Calu3 (cell line): ENCODE measurements at regions not wholly inside any gene's neighbourhood (a gene's known extent, or its start where the extent isn't known, plus 50 kb on each side); places are given as distances from the start of the nearest gene placed in this dataset.

Source experiments
- BruUV-seq: library from RNA; stranded (reverse); fragments of 400-500 nt; replicated peaks from 2 replicates; lab custom pipeline; 2021; lab: Mats Ljungman, UMichigan
- CTCF ChIA-PET: fragments of 300-600 bp; sonication (Branson Sonifier 250); formaldehyde crosslinking; loops from one replicate; lab custom pipeline; 2022; ENCODE audit warnings: antibody characterized with exemption; lab: Charles Lee
- DNase-seq: peaks from one replicate; pipeline ENCODE4 v3.0.0; 2022
- H3K27ac Mint-ChIP-seq: one replicate; pipeline ENCODE4 v1.8.0; 2022; ENCODE audit warnings: mixed read lengths; ENCODE audit not compliant: unreplicated experiment
- H3K27me3 Mint-ChIP-seq: one replicate; pipeline ENCODE4 v1.8.0; 2022; ENCODE audit warnings: mixed read lengths; ENCODE audit not compliant: unreplicated experiment
- H3K36me3 Mint-ChIP-seq: one replicate; pipeline ENCODE4 v1.8.0; 2022; ENCODE audit warnings: mild to moderate bottlenecking, moderate library complexity, mixed read lengths; ENCODE audit not compliant: insufficient read depth, unreplicated experiment
- H3K4me1 Mint-ChIP-seq: one replicate; pipeline ENCODE4 v1.8.0; 2022; ENCODE audit warnings: mild to moderate bottlenecking, low read depth, mixed read lengths; ENCODE audit not compliant: unreplicated experiment
- H3K4me3 Mint-ChIP-seq: one replicate; pipeline ENCODE4 v1.8.0; 2022; ENCODE audit warnings: mild to moderate bottlenecking, low read depth, moderate library complexity, mixed read lengths; ENCODE audit not compliant: unreplicated experiment
- H3K9me3 Mint-ChIP-seq: one replicate; pipeline ENCODE4 v1.8.0; 2022; ENCODE audit warnings: low read depth, mixed read lengths; ENCODE audit not compliant: unreplicated experiment
- CTCF ChIP-seq: fragments of 200-600 bp; IDR thresholded peaks from one replicate; pipeline ENCODE4 v1.8.0; 2022; ENCODE audit warnings: antibody characterized with exemption; ENCODE audit not compliant: unreplicated experiment
- intact Hi-C: fragments of 100-400 bp; cut with micrococcal nuclease; formaldehyde crosslinking; loops from one replicate; pipeline ENCODE4 v1.10.0; 2022; ENCODE audit not compliant: unreplicated experiment

GRCh38 chr5:135271533-135272310 is 127.3 kb downstream of the MACROH2A1 start:
- BruUV-seq = no TSS peak
- intact Hi-C loops = no loop called here
- no peaks in the 10 kb centered on the region for H3K4me1 Mint-ChIP-seq
- CTCF ChIA-PET = no interaction called here
- H3K36me3 Mint-ChIP-seq = no peaks in the 10 kb centered on the region
- DNase-seq = no peak
- no peak overlapping the region for H3K4me3 Mint-ChIP-seq
- no peak overlapping the region for H3K27ac Mint-ChIP-seq
- no peaks in the 10 kb centered on the region for H3K9me3 Mint-ChIP-seq
- peaks cover 64% of the 10 kb centered on the region for H3K27me3 Mint-ChIP-seq
- no peak for TF ChIP-seq CTCF

DNA sequence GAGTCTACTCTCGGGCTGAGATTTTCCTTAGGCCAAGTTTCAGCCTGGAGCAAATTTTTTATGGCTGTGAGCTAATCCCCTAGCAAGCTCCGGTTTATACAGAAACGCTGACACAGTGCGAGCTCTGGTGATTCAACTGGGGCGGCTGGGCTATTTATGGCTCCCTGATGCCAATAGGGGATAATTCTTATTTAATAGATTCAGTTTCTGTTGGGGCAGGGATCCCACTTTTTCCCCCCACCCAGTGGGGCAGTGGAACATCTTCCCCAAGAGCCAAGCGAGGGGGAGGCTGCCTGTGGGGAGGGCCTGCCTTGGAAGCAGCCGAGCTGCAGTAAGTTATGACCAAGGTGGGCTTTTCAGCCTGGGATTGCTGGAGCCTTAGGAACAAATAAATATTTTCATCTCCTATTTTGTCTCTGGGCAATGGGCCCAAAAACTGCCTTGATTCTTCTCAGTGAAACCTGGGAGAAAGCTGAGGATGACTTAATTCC is 129.1 kb downstream of the MACROH2A1 start:
- no peak for TF ChIP-seq CTCF
- H3K27me3 Mint-ChIP-seq = peaks cover 67% of the 10 kb centered on the region
- no peak for DNase-seq
- no peaks in the 10 kb centered on the region for H3K36me3 Mint-ChIP-seq
- H3K27ac Mint-ChIP-seq = no peak overlapping the region
- H3K9me3 Mint-ChIP-seq = no peaks in the 10 kb centered on the region
- CTCF ChIA-PET = interaction anchor here (0.7 to 1.1 kb wide), 2 partner anchors 16 to 399 kb away, joined by 4 read pairs; no protein-coding TSS in a partner anchor
- BruUV-seq = no TSS peak
- H3K4me1 Mint-ChIP-seq = no peaks in the 10 kb centered on the region
- intact Hi-C loops = no loop called here
- no peak overlapping the region for H3K4me3 Mint-ChIP-seq

GRCh38 chr5:135269199-135269598 is 129.8 kb downstream of the MACROH2A1 start:
- Mint-ChIP-seq H3K27ac (no peak overlapping the region), H3K27me3 (peaks cover 64% of the 10 kb centered on the region), H3K9me3 (no peaks in the 10 kb centered on the region), H3K36me3 (no peaks in the 10 kb centered on the region), H3K4me1 (no peaks in the 10 kb centered on the region), H3K4me3 (no peak overlapping the region)
- no peak for DNase-seq
- intact Hi-C loops = no loop called here
- CTCF ChIA-PET = no interaction called here
- BruUV-seq = no TSS peak
- TF ChIP-seq CTCF = no peak

DNA sequence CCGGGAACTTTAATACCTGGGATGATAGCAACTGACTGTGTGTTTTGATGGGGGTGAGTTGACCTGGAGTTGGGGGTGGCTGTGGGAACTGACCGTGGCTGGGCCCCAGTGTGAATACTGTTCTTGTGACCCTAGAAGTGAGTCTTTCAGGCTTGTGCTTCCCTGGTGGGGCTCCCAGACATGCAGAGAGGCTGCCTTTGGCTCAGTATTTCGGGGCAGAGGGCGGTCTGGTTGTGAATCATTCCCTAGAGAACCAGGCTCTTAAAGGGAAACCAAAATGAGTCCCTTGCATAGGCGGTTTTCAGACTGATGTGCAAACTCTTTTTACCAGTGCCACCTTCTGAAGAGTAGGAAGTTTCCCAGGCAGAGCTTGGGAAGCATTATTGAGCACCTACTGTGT is 132.1 kb downstream of the MACROH2A1 start:
- CTCF ChIA-PET = interaction anchor here (0.6 kb wide), 1 partner anchor 167 kb away, joined by 3 read pairs; no protein-coding TSS in a partner anchor
- BruUV-seq = no TSS peak
- Mint-ChIP-seq H3K9me3 (no peaks in the 10 kb centered on the region), H3K4me3 (no peak overlapping the region), H3K27ac (no peak overlapping the region), H3K36me3 (no peaks in the 10 kb centered on the region), H3K27me3 (peaks cover 42% of the 10 kb centered on the region), H3K4me1 (no peaks in the 10 kb centered on the region)
- no peak for DNase-seq
- no peak for TF ChIP-seq CTCF
- intact Hi-C loops = no loop called here
